HG03196 (cell line): ENCODE measurements at regions not wholly inside any gene's neighbourhood (a gene's known extent, or its start where the extent isn't known, plus 50 kb on each side); places are given as distances from the start of the nearest gene placed in this dataset.
"Not testable (repeated sequence)": the region's sequence is repeated elsewhere in the genome, so short reads cannot be mapped to it uniquely, and the experiment has no call there.

Experiments
- ATAC-seq: cut with Tn5 transposase; IDR thresholded peaks from one replicate; pipeline ENCODE4 v1.9.1; 2021; ENCODE audit not compliant: unreplicated experiment

DNA sequence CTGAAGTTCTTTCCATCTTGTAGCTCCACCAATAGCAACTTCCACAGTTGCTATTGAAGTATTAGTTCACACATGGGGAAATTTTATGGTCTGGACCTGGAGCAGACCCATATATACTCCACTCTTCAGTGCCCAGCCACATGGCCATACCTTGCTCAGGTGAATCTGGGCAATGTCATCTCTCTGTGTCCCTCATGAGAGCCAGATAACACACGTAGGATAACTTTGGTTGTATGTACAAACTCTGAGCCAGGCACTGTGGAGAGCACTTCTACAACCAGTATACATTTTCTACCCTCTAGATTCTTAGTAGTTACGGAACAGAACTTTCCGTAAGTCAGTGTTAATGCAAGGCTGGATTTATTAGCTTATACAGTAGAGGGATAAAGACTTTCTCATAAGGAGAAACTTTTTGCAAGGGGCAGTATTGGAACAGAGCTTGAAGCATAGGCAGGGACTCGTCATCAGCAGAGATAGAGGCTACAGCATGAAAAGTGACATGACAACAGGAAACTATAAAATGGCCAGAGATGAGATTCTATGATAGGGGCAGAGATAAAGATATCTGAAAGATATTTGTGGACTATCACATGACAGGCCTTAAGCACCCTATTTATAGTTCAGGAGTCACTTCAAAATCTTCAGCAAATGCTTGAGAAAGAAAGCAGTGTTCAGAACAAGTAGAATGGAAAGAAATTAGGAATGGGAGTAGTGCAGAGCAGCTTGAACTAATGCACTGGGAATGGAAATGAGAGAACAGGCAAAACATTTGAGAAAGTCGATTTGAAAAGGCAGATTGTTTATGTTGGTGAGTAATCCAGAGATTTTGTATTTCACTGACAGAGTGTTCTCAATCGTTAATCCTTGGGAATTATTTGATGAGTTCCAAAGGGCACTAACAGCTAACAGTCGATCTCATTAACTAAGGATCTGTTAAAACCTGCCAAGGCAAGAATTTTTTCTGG, 481.8 kb downstream of the USP25 start:
- no peak for ATAC-seq

- ATAC-seq: no peak
Observed at GRCh38 chr21:16213518-16213917, 483.7 kb downstream of the USP25 start.

GRCh38 chr21:16215193-16215592, 485.4 kb downstream of the USP25 start:
- no peak for ATAC-seq

DNA sequence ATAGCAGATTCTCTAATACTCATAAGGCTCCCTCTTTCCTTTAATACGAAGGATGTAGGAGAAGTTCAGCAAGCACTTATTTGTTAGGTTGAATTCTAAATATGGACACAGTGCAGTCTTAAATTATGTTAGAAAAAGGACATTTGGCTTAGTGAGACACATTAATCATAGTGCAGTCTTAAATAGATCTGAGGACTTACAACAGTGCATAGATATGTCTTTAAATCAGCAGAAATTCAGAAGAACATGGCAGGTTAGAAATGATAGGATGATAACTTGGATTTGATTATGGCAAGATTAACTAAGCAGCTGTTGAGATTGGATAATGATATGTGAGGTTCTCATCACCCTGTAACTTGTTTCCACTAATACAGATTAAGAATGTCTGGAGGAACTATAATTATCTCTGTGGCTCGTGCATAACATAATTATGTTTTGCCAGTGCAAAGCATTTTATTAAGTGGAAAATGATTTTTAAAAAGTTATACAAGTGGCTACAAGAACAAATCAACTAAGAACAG, 485.9 kb downstream of the USP25 start:
- no peak for ATAC-seq

- no peak for ATAC-seq
Observed at GRCh38 chr21:16216288-16216962, 486.6 kb downstream of the USP25 start.

DNA sequence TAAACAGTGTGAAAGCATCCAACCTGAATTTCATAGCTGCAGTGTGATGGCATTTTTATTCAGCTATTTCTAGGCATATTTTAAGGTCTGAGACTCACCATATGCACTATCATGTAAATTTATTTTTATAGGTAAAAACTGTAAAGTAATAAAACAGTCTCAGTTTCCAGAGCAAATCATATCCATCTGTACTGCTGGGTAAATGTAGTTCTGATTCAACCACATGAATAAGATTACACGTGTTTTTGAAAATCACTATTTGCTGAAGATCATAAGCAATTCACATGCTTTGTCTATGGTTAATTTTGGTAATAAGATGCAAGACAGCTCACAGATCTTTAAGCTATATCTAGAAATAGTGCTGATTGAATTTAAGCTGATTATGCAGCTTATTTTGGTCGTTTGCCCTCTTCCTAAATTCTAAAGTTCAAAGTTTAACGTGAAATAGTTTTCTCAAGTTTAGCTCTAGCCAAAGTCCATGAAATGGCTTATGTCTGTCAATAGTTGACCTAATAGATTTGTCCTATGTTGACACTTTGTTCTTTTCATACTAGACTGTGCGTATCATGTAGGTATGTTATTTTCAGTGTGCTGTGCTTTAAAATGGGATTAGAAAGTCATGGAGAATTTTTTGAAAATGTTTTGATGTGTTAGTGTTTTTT, 489.0 kb downstream of the USP25 start:
- ATAC-seq: no peak

- ATAC-seq: not testable (repeated sequence)
Observed at GRCh38 chr21:16224756-16225155, 495.0 kb downstream of the USP25 start.

- no peak for ATAC-seq
Observed at GRCh38 chr21:16239659-16240265, 510.0 kb downstream of the USP25 start.

GRCh38 chr21:16241016-16241415, 511.2 kb downstream of the USP25 start:
- ATAC-seq: no peak

DNA sequence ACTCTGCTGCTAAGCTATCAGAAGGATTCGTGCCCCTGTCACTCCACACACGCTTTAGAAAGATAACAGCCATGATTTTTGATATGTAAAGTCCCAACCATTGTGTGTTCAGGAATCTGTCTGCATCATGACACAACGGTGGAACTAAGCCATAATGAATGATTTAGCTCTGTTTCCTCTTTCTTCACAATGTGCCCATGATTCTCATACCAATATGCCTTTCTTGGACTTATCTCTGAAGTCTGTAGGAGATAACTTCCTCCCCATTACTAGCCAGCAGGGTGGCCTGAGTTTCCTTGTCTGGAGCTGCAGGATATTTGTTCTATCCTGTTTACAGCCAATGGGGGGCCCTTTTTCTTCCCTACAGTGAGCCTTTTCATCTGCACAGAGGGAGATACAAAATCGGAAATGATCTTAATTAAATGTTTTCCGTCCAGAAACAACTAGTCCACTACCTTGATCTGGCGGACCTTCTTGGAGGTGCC, 511.7 kb downstream of the USP25 start:
- no peak for ATAC-seq

GRCh38 chr21:16243396-16243795, 513.6 kb downstream of the USP25 start:
- ATAC-seq: no peak

- no peak for ATAC-seq
Observed at GRCh38 chr21:16248705-16249104, 518.9 kb downstream of the USP25 start.

- no peak for ATAC-seq
Observed at GRCh38 chr21:16250273-16250672, 520.5 kb downstream of the USP25 start.

- no peak for ATAC-seq
Observed at GRCh38 chr21:16258844-16259611, 529.2 kb downstream of the USP25 start.

DNA sequence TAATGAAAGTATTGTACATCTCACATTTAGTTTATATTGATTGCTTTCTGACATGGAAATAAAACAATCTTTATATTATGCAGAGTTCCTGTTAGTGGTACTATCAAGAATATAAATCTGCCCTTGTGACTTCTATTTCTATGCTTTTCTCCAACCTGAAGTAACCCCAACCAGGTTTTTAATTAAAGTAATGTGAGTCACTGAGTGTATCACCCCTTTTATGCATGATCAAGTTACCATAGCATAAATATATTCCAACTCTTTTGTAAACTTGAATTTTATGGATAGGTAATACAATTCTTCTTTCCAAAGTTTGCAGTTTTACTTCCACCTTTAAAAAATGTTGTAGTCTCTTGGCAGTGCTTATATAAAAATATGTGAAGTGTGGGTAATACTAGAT, 532.3 kb downstream of the USP25 start:
- no peak for ATAC-seq

GRCh38 chr21:16264319-16264718, 534.5 kb downstream of the USP25 start:
- no peak for ATAC-seq

DNA sequence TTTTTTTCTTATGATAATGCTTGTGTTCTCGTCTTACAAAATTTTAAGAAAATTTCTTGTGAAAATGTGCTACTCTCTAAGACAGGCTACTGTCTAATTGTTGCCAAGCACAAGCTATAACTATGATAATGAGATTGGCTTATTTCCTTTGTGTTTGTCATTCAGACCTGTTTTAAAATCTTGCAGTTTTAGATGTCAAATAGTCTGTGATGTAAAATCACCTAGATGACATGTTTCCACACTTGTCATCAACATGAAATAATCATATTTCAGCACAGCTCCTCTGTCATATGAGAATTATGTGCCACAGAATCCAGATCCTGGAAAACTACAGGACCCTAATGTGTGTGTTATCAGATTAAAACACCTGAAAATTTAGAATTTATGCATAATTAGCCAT, 539.7 kb downstream of the USP25 start:
- ATAC-seq: no peak

DNA sequence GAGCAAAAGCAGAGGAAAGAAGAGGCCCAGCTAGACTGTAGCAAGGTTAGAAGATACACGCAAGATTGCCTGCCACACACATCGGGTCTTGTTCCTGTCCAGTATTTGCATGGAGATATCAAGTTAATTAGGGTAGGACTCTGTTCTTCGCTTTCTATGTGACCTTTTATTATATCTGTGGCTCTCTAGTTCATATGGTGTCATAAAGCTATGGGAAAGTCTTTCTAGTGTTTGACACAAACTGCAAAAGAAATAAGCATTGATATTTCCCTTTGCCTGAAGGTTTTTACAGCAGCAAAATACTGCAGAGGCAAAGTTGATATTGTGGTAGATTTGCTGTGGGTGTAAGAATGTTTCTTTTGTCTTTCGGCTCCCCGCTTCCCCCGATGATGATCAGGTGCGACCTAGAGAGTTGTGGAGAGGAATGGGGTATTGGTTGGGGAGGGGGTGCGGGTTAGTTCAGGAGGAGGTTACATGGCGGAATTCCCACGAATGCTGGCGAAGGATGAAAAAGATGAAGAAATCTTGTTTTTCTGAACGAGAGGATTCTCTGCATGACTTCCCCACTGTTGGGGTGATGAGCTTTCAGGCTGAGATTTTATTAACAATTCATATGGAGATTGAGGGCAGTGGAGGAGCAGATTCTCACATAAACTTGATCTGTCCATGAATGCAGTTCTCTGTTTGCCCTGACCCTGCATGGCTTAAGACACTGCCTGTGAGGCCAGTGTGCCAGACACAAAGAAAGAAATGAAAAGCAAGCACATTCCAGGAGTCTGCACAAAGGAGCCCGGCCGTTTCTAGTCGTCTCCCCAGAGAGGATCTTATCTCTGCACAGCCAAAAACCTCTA, 550.2 kb downstream of the USP25 start:
- ATAC-seq: no peak

- no peak for ATAC-seq
Observed at GRCh38 chr21:16280686-16281091, 550.9 kb downstream of the USP25 start.
